Natural killer cell (primary cell): ENCODE measurements at regions not wholly inside any gene's neighbourhood (a gene's known extent, or its start where the extent isn't known, plus 50 kb on each side); places are given as distances from the start of the nearest gene placed in this dataset.

Experiments used
- ATAC-seq, 3 donors: fragments of 150-1000 bp in 2 of 3; fragments of 200-7000 bp in 1 of 3; cut with Tn5 transposase; 1 replicate in 1 of 3; 2 replicates in 2 of 3; pipeline ENCODE4 v1.10.0; 2021; ENCODE audit warnings: mild to moderate bottlenecking in 2 of 3, moderate library complexity in 2 of 3
- DNase-seq, 2 donors: peaks; one replicate each; pipeline versions ENCODE4 v3.0.0 to v3.0.0-alpha.2; 2013 to 2021; ENCODE audit warnings: mixed read lengths in 1 of 2
- H3K27ac ChIP-seq: one replicate; pipeline ENCODE4 v1.5.1; 2013; ENCODE audit warnings: mild to moderate bottlenecking, low read length
- H3K27me3 ChIP-seq: one replicate; pipeline ENCODE4 v1.6.1; 2013; ENCODE audit warnings: low read length; ENCODE audit not compliant: control insufficient read depth, insufficient read depth
- H3K36me3 ChIP-seq: one replicate; pipeline ENCODE4 v1.6.1; 2013; ENCODE audit warnings: low read length; ENCODE audit not compliant: control insufficient read depth, insufficient read depth
- H3K4me1 ChIP-seq: one replicate; pipeline ENCODE4 v1.6.1; 2013; ENCODE audit warnings: low read length; ENCODE audit not compliant: control insufficient read depth, insufficient read depth
- H3K4me3 ChIP-seq: one replicate; pipeline ENCODE4 v1.5.1; 2013; ENCODE audit warnings: low read length
- H3K9me3 ChIP-seq: one replicate; pipeline ENCODE4 v1.6.1; 2013; ENCODE audit warnings: low read length; ENCODE audit not compliant: control insufficient read depth, insufficient read depth
- H3K27ac Mint-ChIP-seq, 2 donors: one replicate each; pipeline ENCODE4 v1.8.0; 2022; ENCODE audit warnings: mild to moderate bottlenecking in 2 of 2, mixed read lengths in 2 of 2, moderate library complexity in 1 of 2
- H3K27me3 Mint-ChIP-seq, 2 donors: one replicate each; pipeline ENCODE4 v1.8.0; 2022; ENCODE audit warnings: low read depth in 2 of 2, mixed read lengths in 2 of 2
- H3K36me3 Mint-ChIP-seq: one replicate; pipeline ENCODE4 v1.8.0; 2022; ENCODE audit warnings: mixed read lengths
- H3K4me1 Mint-ChIP-seq, 2 donors: one replicate each; pipeline ENCODE4 v1.8.0; 2022; ENCODE audit warnings: mixed read lengths in 2 of 2
- H3K4me3 Mint-ChIP-seq: one replicate; pipeline ENCODE4 v1.8.0; 2022; ENCODE audit warnings: mild to moderate bottlenecking, moderate library complexity, mixed read lengths
- H3K9me3 Mint-ChIP-seq, 2 donors: one replicate each; pipeline ENCODE4 v1.8.0; 2022; ENCODE audit warnings: mixed read lengths in 2 of 2
- WGBS: methylation state at CpG from one replicate; pipeline ENCODE4 v1.1.7; 2013; ENCODE audit warnings: missing lambda C conversion rate; ENCODE audit not compliant: insufficient coverage; 5-methylcytosine and 5-hydroxymethylcytosine counted together
- intact Hi-C: fragments of 100-400 bp; cut with micrococcal nuclease; formaldehyde crosslinking; loops from one replicate; pipeline ENCODE4 v1.14.2; 2022
- TF ChIP-seq, protein P1 (sequence below): fragments of 200-600 bp; IDR thresholded peaks from one replicate; pipeline ENCODE4 v1.8.0; 2022; ENCODE audit warnings: antibody characterized with exemption

GRCh38 chr6:114714836-114715507 is 372.1 kb upstream of the HS3ST5 start:
- WGBS = 71% methylated on average over 3 of the region's 3 CpGs
- no peak for ATAC-seq
- Mint-ChIP-seq H3K36me3 (peaks cover 6% of the 10 kb centered on the region), H3K27ac (no peak overlapping the region), H3K4me3 (no peak overlapping the region), H3K4me1 (no peaks in the 10 kb centered on the region), H3K9me3 (peaks cover 13 to 23% of the 10 kb centered on the region in 2 donors), H3K27me3 (no peaks in the 10 kb centered on the region)
- no peaks in the 10 kb centered on the region for H3K9me3 ChIP-seq
- no peaks in the 10 kb centered on the region for H3K4me1 ChIP-seq
- intact Hi-C loops = no loop called here
- H3K27ac ChIP-seq = no peak overlapping the region
- H3K27me3 ChIP-seq = no peaks in the 10 kb centered on the region
- no peak overlapping the region for H3K4me3 ChIP-seq
- H3K36me3 ChIP-seq = no peaks in the 10 kb centered on the region
- TF ChIP-seq, protein P1, sequence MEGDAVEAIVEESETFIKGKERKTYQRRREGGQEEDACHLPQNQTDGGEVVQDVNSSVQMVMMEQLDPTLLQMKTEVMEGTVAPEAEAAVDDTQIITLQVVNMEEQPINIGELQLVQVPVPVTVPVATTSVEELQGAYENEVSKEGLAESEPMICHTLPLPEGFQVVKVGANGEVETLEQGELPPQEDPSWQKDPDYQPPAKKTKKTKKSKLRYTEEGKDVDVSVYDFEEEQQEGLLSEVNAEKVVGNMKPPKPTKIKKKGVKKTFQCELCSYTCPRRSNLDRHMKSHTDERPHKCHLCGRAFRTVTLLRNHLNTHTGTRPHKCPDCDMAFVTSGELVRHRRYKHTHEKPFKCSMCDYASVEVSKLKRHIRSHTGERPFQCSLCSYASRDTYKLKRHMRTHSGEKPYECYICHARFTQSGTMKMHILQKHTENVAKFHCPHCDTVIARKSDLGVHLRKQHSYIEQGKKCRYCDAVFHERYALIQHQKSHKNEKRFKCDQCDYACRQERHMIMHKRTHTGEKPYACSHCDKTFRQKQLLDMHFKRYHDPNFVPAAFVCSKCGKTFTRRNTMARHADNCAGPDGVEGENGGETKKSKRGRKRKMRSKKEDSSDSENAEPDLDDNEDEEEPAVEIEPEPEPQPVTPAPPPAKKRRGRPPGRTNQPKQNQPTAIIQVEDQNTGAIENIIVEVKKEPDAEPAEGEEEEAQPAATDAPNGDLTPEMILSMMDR = no peak
- DNase-seq = no peak

GRCh38 chr6:114713690-114714089 is 370.9 kb upstream of the HS3ST5 start:
- DNase-seq (no peak), ATAC-seq (no peak)
- no peak overlapping the region for H3K27ac Mint-ChIP-seq
- intact Hi-C loops = no loop called here
- no peaks in the 10 kb centered on the region for H3K27me3 Mint-ChIP-seq
- H3K27me3 ChIP-seq = no peaks in the 10 kb centered on the region
- no peaks in the 10 kb centered on the region for H3K36me3 ChIP-seq
- no peaks in the 10 kb centered on the region for H3K9me3 ChIP-seq
- WGBS = 83% methylated on average over 1 of the region's 2 CpGs
- H3K4me3 Mint-ChIP-seq = no peak overlapping the region
- H3K4me1 ChIP-seq = no peaks in the 10 kb centered on the region
- H3K4me3 ChIP-seq = no peak overlapping the region
- H3K4me1 Mint-ChIP-seq = no peaks in the 10 kb centered on the region
- peaks cover 6% of the 10 kb centered on the region for H3K36me3 Mint-ChIP-seq
- TF ChIP-seq, protein P1 = no peak
- no peak overlapping the region for H3K27ac ChIP-seq
- H3K9me3 Mint-ChIP-seq = peaks cover 13 to 20% of the 10 kb centered on the region in 2 donors

GRCh38 chr6:114712129-114712662 is 369.4 kb upstream of the HS3ST5 start:
- ATAC-seq (no peak), DNase-seq (no peak)
- Mint-ChIP-seq H3K36me3 (peaks cover 6% of the 10 kb centered on the region), H3K27ac (no peak overlapping the region), H3K4me1 (no peaks in the 10 kb centered on the region), H3K4me3 (no peak overlapping the region), H3K27me3 (no peaks in the 10 kb centered on the region), H3K9me3 (peaks cover 9 to 13% of the 10 kb centered on the region in 2 donors)
- Histone ChIP-seq H3K27ac (no peak overlapping the region), H3K27me3 (no peaks in the 10 kb centered on the region), H3K36me3 (no peaks in the 10 kb centered on the region), H3K9me3 (no peaks in the 10 kb centered on the region), H3K4me1 (no peaks in the 10 kb centered on the region), H3K4me3 (no peak overlapping the region)
- intact Hi-C loops = no loop called here
- WGBS = 89% methylated on average over 1 of the region's 1 CpG
- TF ChIP-seq, protein P1 = no peak
